GM23338 (cell line): ENCODE measurements at regions not wholly inside any gene's neighbourhood (a gene's known extent, or its start where the extent isn't known, plus 50 kb on each side); places are given as distances from the start of the nearest gene placed in this dataset.

Experiments used
- CREB1 ChIP-seq: fragments of 250-450 bp; sonication (Bioruptor Pico); IDR thresholded peaks from 2 replicates; pipeline ENCODE4 v1.5.0; 2020; ENCODE audit warnings: low read depth, mild to moderate bottlenecking, moderate library complexity
- EZH2 ChIP-seq: fragments of 200-600 bp; sonication (generic); IDR thresholded peaks from one replicate; pipeline ENCODE4 v1.8.0; 2017; ENCODE audit warnings: antibody characterized with exemption, mild to moderate bottlenecking, low read depth; ENCODE audit not compliant: unreplicated experiment
- EZH2phosphoT487 ChIP-seq: fragments of 200-600 bp; sonication (generic); IDR thresholded peaks from one replicate; pipeline ENCODE4 v1.8.1; 2018; ENCODE audit warnings: antibody characterized with exemption; ENCODE audit not compliant: unreplicated experiment
- NANOG ChIP-seq: IDR thresholded peaks from 2 replicates; pipeline ENCODE4 v1.6.1; 2016; ENCODE audit warnings: antibody characterized with exemption, borderline replicate concordance
- POLR2AphosphoS5 ChIP-seq: IDR thresholded peaks from 2 replicates; pipeline ENCODE4 v1.6.1; 2016; ENCODE audit warnings: antibody characterized with exemption, low read depth
- ZNF331 ChIP-seq: fragments of 250-450 bp; sonication (Bioruptor Pico); IDR thresholded peaks from 2 replicates; pipeline ENCODE4 v1.5.0; 2020; ENCODE audit warnings: low read depth, mild to moderate bottlenecking, moderate library complexity
- TF ChIP-seq, protein P1 (sequence below), 2 experiments: fragments of 200-600 bp in 1 of 2; sonication (generic) in 1 of 2; conservative IDR thresholded peaks; 2 replicates each; pipeline versions ENCODE4 v1.5.1 to v1.6.1; 2016 to 2017; ENCODE audit warnings: antibody characterized with exemption in 2 of 2, low read depth in 2 of 2, mild to moderate bottlenecking in 2 of 2, moderate library complexity in 1 of 2
- TF ChIP-seq, protein P2 (sequence below): IDR thresholded peaks from 2 replicates; pipeline ENCODE4 v1.6.1; 2016; ENCODE audit warnings: antibody characterized with exemption
- TF ChIP-seq, protein P3 (sequence below): IDR thresholded peaks from one replicate; pipeline ENCODE4 v1.6.1; 2018; ENCODE audit warnings: antibody characterized with exemption; ENCODE audit not compliant: unreplicated experiment

DNA sequence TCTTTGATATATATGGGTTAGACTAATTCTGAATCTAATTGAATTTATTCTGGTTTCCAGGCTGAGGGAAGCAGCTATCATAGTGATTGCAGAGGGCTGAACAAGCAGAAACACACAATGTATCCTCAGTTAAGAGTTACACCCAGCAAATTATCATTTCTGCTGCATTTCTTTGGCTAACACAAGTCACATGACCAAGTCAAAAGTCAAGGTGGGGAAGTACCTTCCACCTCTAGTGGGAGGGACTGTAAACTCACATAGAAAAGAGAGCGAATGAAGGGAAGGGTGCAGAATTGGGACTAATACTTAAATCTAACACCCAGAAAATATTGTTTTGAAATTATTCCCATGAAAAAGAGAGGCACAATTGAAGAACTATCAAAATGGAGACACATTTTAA is 719.7 kb upstream of the MMS22L start:
- TF ChIP-seq, protein P1, sequence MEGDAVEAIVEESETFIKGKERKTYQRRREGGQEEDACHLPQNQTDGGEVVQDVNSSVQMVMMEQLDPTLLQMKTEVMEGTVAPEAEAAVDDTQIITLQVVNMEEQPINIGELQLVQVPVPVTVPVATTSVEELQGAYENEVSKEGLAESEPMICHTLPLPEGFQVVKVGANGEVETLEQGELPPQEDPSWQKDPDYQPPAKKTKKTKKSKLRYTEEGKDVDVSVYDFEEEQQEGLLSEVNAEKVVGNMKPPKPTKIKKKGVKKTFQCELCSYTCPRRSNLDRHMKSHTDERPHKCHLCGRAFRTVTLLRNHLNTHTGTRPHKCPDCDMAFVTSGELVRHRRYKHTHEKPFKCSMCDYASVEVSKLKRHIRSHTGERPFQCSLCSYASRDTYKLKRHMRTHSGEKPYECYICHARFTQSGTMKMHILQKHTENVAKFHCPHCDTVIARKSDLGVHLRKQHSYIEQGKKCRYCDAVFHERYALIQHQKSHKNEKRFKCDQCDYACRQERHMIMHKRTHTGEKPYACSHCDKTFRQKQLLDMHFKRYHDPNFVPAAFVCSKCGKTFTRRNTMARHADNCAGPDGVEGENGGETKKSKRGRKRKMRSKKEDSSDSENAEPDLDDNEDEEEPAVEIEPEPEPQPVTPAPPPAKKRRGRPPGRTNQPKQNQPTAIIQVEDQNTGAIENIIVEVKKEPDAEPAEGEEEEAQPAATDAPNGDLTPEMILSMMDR (conservative IDR thresholded peaks at IDR 0.05; ENCODE audit: low read depth in 2 of 2): no peak
- TF ChIP-seq, protein P2, sequence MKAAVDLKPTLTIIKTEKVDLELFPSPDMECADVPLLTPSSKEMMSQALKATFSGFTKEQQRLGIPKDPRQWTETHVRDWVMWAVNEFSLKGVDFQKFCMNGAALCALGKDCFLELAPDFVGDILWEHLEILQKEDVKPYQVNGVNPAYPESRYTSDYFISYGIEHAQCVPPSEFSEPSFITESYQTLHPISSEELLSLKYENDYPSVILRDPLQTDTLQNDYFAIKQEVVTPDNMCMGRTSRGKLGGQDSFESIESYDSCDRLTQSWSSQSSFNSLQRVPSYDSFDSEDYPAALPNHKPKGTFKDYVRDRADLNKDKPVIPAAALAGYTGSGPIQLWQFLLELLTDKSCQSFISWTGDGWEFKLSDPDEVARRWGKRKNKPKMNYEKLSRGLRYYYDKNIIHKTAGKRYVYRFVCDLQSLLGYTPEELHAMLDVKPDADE: no peak
- TF ChIP-seq EZH2 (no peak), EZH2phosphoT487 (no peak), CREB1 (CRISPR knock-in tag) (no peak), NANOG (no peak), ZNF331 (CRISPR knock-in tag) (no peak), POLR2AphosphoS5 (no peak)
- TF ChIP-seq, protein P3, sequence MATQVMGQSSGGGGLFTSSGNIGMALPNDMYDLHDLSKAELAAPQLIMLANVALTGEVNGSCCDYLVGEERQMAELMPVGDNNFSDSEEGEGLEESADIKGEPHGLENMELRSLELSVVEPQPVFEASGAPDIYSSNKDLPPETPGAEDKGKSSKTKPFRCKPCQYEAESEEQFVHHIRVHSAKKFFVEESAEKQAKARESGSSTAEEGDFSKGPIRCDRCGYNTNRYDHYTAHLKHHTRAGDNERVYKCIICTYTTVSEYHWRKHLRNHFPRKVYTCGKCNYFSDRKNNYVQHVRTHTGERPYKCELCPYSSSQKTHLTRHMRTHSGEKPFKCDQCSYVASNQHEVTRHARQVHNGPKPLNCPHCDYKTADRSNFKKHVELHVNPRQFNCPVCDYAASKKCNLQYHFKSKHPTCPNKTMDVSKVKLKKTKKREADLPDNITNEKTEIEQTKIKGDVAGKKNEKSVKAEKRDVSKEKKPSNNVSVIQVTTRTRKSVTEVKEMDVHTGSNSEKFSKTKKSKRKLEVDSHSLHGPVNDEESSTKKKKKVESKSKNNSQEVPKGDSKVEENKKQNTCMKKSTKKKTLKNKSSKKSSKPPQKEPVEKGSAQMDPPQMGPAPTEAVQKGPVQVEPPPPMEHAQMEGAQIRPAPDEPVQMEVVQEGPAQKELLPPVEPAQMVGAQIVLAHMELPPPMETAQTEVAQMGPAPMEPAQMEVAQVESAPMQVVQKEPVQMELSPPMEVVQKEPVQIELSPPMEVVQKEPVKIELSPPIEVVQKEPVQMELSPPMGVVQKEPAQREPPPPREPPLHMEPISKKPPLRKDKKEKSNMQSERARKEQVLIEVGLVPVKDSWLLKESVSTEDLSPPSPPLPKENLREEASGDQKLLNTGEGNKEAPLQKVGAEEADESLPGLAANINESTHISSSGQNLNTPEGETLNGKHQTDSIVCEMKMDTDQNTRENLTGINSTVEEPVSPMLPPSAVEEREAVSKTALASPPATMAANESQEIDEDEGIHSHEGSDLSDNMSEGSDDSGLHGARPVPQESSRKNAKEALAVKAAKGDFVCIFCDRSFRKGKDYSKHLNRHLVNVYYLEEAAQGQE: no peak
